ENCODE measurements at regions not wholly inside any gene's neighbourhood (a gene's known extent, or its start where the extent isn't known, plus 50 kb on each side); places are given as distances from the start of the nearest gene placed in this dataset.

DNA sequence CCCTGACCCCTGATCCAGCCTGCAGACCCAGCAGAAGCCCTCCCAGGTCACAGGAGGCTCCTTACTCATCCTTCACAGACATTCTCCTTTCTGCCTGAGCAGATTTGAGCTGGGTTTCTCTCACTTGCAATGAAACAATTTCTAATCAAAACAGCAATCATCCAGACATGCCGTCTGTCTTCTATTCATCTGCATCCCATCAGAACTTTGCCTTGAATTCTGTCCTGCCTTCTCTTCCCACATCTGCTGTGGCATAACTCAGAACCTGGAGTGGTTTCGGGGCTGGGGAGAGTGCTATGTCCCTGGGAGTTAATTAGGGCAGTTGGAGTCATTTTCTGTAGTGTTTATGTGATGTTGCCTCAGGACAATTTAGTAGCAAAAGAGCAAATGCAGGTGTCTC, 278.6 kb downstream of the CBLN1 start:
- Histone ChIP-seq H3K9me3 (no peaks in the 10 kb centered on the region), H3K4me1 (no peaks in the 10 kb centered on the region), H3K27me3 (no peaks in the 10 kb centered on the region), H3K36me3 (no peaks in the 10 kb centered on the region), H3K27ac (no peak overlapping the region), H3K4me3 (no peak overlapping the region)
- no peak for DNase-seq
- TF ChIP-seq, protein P1, sequence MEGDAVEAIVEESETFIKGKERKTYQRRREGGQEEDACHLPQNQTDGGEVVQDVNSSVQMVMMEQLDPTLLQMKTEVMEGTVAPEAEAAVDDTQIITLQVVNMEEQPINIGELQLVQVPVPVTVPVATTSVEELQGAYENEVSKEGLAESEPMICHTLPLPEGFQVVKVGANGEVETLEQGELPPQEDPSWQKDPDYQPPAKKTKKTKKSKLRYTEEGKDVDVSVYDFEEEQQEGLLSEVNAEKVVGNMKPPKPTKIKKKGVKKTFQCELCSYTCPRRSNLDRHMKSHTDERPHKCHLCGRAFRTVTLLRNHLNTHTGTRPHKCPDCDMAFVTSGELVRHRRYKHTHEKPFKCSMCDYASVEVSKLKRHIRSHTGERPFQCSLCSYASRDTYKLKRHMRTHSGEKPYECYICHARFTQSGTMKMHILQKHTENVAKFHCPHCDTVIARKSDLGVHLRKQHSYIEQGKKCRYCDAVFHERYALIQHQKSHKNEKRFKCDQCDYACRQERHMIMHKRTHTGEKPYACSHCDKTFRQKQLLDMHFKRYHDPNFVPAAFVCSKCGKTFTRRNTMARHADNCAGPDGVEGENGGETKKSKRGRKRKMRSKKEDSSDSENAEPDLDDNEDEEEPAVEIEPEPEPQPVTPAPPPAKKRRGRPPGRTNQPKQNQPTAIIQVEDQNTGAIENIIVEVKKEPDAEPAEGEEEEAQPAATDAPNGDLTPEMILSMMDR (IDR thresholded peaks at IDR 0.05): no peak
- TF ChIP-seq POLR2A (IDR thresholded peaks at IDR 0.05): no peak
- 68 to 79% methylated on average over 2 of the region's 2 CpGs for WGBS, 2 donors
- intact Hi-C loops (cut with DNase I): no loop called here

DNA sequence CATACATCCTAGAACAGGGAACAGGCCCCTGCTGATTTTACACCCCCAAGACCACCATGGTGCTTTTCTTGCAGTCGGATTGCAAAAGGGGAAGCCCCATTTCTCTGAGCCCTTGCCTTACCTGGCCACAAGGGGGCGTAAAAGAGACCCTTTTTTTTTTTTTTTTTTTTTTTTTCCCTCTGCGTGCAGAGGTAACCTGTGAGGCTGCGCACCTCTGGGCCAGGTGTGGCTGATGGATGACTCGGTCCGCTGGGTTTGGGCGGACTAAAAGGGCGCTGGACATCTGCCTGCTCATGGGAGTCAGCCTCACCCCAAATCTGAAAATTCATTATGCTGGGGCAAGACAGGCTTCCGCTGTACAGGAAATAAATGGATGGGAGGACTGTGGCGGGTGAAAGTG, 281.0 kb downstream of the CBLN1 start:
- no peak for DNase-seq
- Histone ChIP-seq H3K36me3 (no peaks in the 10 kb centered on the region), H3K4me1 (no peaks in the 10 kb centered on the region), H3K27ac (no peak overlapping the region), H3K27me3 (no peaks in the 10 kb centered on the region), H3K4me3 (no peak overlapping the region), H3K9me3 (no peaks in the 10 kb centered on the region)
- WGBS, 2 donors: 29 to 34% methylated on average over 6 to 8 of the region's 10 CpGs
- TF ChIP-seq, protein P1 (IDR thresholded peaks at IDR 0.05): peak in 3 of 6 experiments; percentile 14 to 40 (median 19)
- no peak for TF ChIP-seq POLR2A (IDR thresholded peaks at IDR 0.05)
- intact Hi-C loops (cut with DNase I): no loop called here

DNA sequence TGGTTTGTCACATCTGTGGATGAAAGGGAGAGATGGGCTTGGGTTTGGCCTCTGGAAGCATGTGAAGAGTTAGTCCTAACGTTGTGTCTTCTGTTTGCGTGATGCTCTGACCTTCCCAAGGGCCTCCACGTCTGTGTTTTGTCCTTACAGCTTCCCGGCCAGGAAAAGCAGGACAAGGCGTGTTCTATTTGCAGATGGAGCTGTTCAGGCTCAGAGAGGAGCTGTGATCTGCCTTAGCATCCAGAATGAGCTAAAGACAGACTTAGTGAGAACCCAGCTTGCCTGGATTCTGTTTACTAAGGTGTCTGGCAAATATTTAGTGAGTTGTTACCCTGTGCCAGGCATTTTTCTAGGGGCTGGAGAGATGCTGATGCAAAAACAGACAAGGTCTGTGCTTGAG, 282.1 kb downstream of the CBLN1 start:
- intact Hi-C loops (cut with DNase I): no loop called here
- H3K27ac ChIP-seq: no peak overlapping the region

DNA sequence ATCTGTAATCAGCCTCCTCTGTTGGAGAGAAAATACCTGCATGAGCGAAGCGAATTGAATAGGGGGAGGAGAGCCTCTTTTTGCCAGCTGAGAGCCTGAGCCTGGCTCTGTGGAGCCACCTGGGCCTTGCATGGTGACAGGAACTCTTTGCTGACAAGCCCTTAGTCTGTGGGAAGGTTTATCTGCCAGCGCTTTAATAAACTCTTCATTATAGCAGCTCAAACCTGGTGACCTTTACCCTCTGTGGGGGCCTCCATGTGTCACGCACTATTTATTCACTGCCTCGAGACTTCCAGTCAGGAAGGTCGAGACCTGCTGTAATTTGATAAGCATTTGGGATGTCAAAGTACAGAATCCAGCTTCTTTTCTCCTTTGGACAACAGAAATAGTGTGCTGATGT, 282.6 kb downstream of the CBLN1 start:
- WGBS, 2 donors: 0 to 60% methylated on average over 1 to 6 of the region's 6 CpGs
- TF ChIP-seq, protein P1 (IDR thresholded peaks at IDR 0.05): no peak
- no peak for TF ChIP-seq POLR2A (IDR thresholded peaks at IDR 0.05)
- H3K27me3 ChIP-seq: no peaks in the 10 kb centered on the region
- intact Hi-C loops (cut with DNase I): no loop called here
- no peak for DNase-seq
- H3K36me3 ChIP-seq: no peaks in the 10 kb centered on the region
- no peak overlapping the region for H3K4me3 ChIP-seq
- no peak overlapping the region for H3K27ac ChIP-seq
- H3K4me1 ChIP-seq: no peaks in the 10 kb centered on the region
- no peaks in the 10 kb centered on the region for H3K9me3 ChIP-seq

More for the DNA sequence above, 282.1 kb downstream of the CBLN1 start:
- TF ChIP-seq, protein P1 (IDR thresholded peaks at IDR 0.05): no peak
- TF ChIP-seq POLR2A (IDR thresholded peaks at IDR 0.05): no peak
- 26 to 57% methylated on average over 3 to 5 of the region's 5 CpGs for WGBS, 2 donors
- no peak for DNase-seq
- Histone ChIP-seq H3K9me3 (no peaks in the 10 kb centered on the region), H3K4me1 (no peaks in the 10 kb centered on the region), H3K36me3 (no peaks in the 10 kb centered on the region), H3K4me3 (no peak overlapping the region), H3K27me3 (no peaks in the 10 kb centered on the region)

DNA sequence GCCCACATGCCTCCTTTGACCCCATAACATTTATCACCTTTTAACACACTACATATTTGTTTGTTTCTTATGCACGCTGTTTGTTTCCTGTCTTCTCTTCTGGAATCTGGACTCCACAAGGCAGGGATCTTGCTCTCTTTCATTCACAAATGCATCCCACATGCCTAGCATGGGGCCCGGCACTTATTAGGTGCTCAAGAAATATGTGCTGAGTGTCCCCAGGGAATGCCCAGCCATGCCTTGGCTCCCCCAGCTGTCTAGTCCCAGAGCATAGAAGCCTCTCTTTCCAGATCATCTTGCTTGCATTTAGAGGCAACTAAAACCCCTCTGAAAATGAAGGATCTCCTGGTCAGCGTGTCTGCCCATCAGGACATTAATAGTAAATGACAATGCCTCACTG, 283.7 kb downstream of the CBLN1 start:
- no peaks in the 10 kb centered on the region for H3K27me3 ChIP-seq
- WGBS, 2 donors: 62 to 76% methylated on average over 3 of the region's 3 CpGs
- intact Hi-C loops (cut with DNase I): no loop called here
- TF ChIP-seq POLR2A (IDR thresholded peaks at IDR 0.05): no peak
- TF ChIP-seq, protein P1 (IDR thresholded peaks at IDR 0.05): no peak
- no peaks in the 10 kb centered on the region for H3K36me3 ChIP-seq
- no peak for DNase-seq
- H3K4me3 ChIP-seq: no peak overlapping the region
- H3K4me1 ChIP-seq: no peaks in the 10 kb centered on the region
- H3K27ac ChIP-seq: no peak overlapping the region
- H3K9me3 ChIP-seq: no peaks in the 10 kb centered on the region

Data from esophagus squamous epithelium (tissue), 5 donors.